WTC11 (cell line): ENCODE measurements at regions not wholly inside any gene's neighbourhood (a gene's known extent, or its start where the extent isn't known, plus 50 kb on each side); places are given as distances from the start of the nearest gene placed in this dataset.

Source experiments
- ATAC-seq: fragments of 200-7000 bp; cut with Tn5 transposase; 2 replicates; pipeline ENCODE4 v1.10.0; 2021; ENCODE audit warnings: mild to moderate bottlenecking, moderate library complexity
- CTCF ChIA-PET: fragments of 300-600 bp; sonication (Branson Sonifier 250); formaldehyde crosslinking; loops from one replicate; lab custom pipeline; 2021; ENCODE audit warnings: antibody characterized with exemption; lab: Charles Lee
- POLR2A ChIA-PET: fragments of 350-600 bp; sonication (Branson Sonifier 250); formaldehyde crosslinking; loops from one replicate; lab custom pipeline; 2021; ENCODE audit warnings: antibody characterized with exemption; lab: Charles Lee
- DNase-seq: peaks from one replicate; pipeline ENCODE4 v3.0.0; 2021; ENCODE audit warnings: low spot score
- H3K27ac Mint-ChIP-seq: 2 replicates; pipeline ENCODE4 v1.8.0; 2021; ENCODE audit warnings: mixed read lengths
- H3K27me3 Mint-ChIP-seq: 2 replicates; pipeline ENCODE4 v1.8.0; 2021; ENCODE audit warnings: low read depth, mild to moderate bottlenecking, moderate library complexity, mixed read lengths
- H3K36me3 Mint-ChIP-seq: 2 replicates; pipeline ENCODE4 v1.8.0; 2021; ENCODE audit warnings: mixed read lengths
- H3K4me1 Mint-ChIP-seq: 2 replicates; pipeline ENCODE4 v1.8.0; 2022; ENCODE audit warnings: mixed read lengths
- H3K4me3 Mint-ChIP-seq: 2 replicates; pipeline ENCODE4 v1.8.0; 2021; ENCODE audit warnings: mild to moderate bottlenecking, moderate library complexity, mixed read lengths
- H3K9me3 Mint-ChIP-seq: 2 replicates; pipeline ENCODE4 v1.8.0; 2021; ENCODE audit warnings: mixed read lengths
- CREB1 ChIP-seq: sonication (generic); formaldehyde crosslinking; IDR thresholded peaks from 2 replicates; pipeline ENCODE4 v1.8.0; 2023; ENCODE audit warnings: mild to moderate bottlenecking, missing genetic modification reagents
- CTCF ChIP-seq: fragments of 200-600 bp; IDR thresholded peaks from 2 replicates; pipeline ENCODE4 v1.8.0; 2022; ENCODE audit warnings: antibody characterized with exemption
- ELF4 ChIP-seq: sonication (generic); formaldehyde crosslinking; IDR thresholded peaks from 2 replicates; pipeline ENCODE4 v1.8.1; 2022; ENCODE audit warnings: low read depth, mild to moderate bottlenecking, moderate library complexity, missing genetic modification reagents
- EMX1 ChIP-seq: fragments of 250-450 bp; sonication (Bioruptor Pico); IDR thresholded peaks from 2 replicates; pipeline ENCODE4 v1.8.0; 2021; ENCODE audit warnings: mild to moderate bottlenecking
- ERG ChIP-seq: fragments of 250-450 bp; sonication (Bioruptor Pico); IDR thresholded peaks from 2 replicates; pipeline ENCODE4 v1.8.0; 2021; ENCODE audit warnings: mild to moderate bottlenecking
- GRHL2 ChIP-seq: fragments of 250-450 bp; sonication (Bioruptor Pico); IDR thresholded peaks from 2 replicates; pipeline ENCODE4 v1.8.0; 2022; ENCODE audit warnings: mild to moderate bottlenecking, moderate library complexity; ENCODE audit not compliant: insufficient replicate concordance, severe bottlenecking
- GTF2I ChIP-seq: fragments of 250-450 bp; sonication (Bioruptor Pico); conservative IDR thresholded peaks from 2 replicates; pipeline ENCODE4 v1.4.0; 2021; ENCODE audit warnings: mild to moderate bottlenecking
- JUN ChIP-seq: sonication (generic); formaldehyde crosslinking; IDR thresholded peaks from 2 replicates; pipeline ENCODE4 v1.8.0; 2023; ENCODE audit warnings: mild to moderate bottlenecking, missing genetic modification reagents
- NFE2L1 ChIP-seq: sonication (generic); formaldehyde crosslinking; IDR thresholded peaks from 2 replicates; pipeline ENCODE4 v1.8.1; 2023; ENCODE audit warnings: missing genetic modification reagents
- PREB ChIP-seq: sonication (generic); formaldehyde crosslinking; IDR thresholded peaks from 2 replicates; pipeline ENCODE4 v1.8.1; 2022; ENCODE audit warnings: mild to moderate bottlenecking, missing genetic modification reagents, moderate library complexity, borderline replicate concordance
- SMAD4 ChIP-seq: sonication (generic); formaldehyde crosslinking; IDR thresholded peaks from 2 replicates; pipeline ENCODE4 v1.8.0; 2022; ENCODE audit warnings: mild to moderate bottlenecking, missing genetic modification reagents
- USF2 ChIP-seq: sonication (generic); formaldehyde crosslinking; IDR thresholded peaks from 2 replicates; pipeline ENCODE4 v1.8.1; 2023; ENCODE audit warnings: mild to moderate bottlenecking, missing genetic modification reagents, moderate library complexity
- ZMAT4 ChIP-seq: fragments of 250-450 bp; sonication (Bioruptor Pico); IDR thresholded peaks from 2 replicates; pipeline ENCODE4 v1.9.0; 2021; ENCODE audit warnings: mild to moderate bottlenecking
- ZNF121 ChIP-seq: sonication (generic); formaldehyde crosslinking; IDR thresholded peaks from 2 replicates; pipeline ENCODE4 v1.8.0; 2023; ENCODE audit warnings: missing genetic modification reagents
- ZNF138 ChIP-seq: sonication (generic); formaldehyde crosslinking; conservative IDR thresholded peaks from 2 replicates; pipeline ENCODE4 v1.8.1; 2022; ENCODE audit warnings: mild to moderate bottlenecking, moderate library complexity, missing genetic modification reagents
- ZNF671 ChIP-seq: fragments of 250-450 bp; sonication (Bioruptor Pico); IDR thresholded peaks from 2 replicates; pipeline ENCODE4 v1.8.0; 2021; ENCODE audit warnings: mild to moderate bottlenecking

GRCh38 chr9:30198463-30199309 is 2185.8 kb upstream of the ACO1 start:
- CTCF ChIA-PET = no interaction called here
- POLR2A ChIA-PET = no interaction called here
- no peak overlapping the region for H3K27ac Mint-ChIP-seq
- peak; percentile 81 for ATAC-seq
- peaks cover 16% of the 10 kb centered on the region for H3K36me3 Mint-ChIP-seq
- no peaks in the 10 kb centered on the region; the same call in 1 of the 2 replicates for H3K27me3 Mint-ChIP-seq
- TF ChIP-seq ZNF121 (no peak), SMAD4 (CRISPR knock-in tag) (no peak), ERG (CRISPR knock-in tag) (no peak), NFE2L1 (CRISPR knock-in tag) (no peak), ZNF138 (CRISPR knock-in tag) (no peak)
- H3K4me3 Mint-ChIP-seq = no peak overlapping the region
- peak; percentile 11 for DNase-seq
- no peaks in the 10 kb centered on the region for H3K4me1 Mint-ChIP-seq
- peaks cover 18% of the 10 kb centered on the region for H3K9me3 Mint-ChIP-seq

- H3K27me3 Mint-ChIP-seq = no peaks in the 10 kb centered on the region; the same call in 1 of the 2 replicates
- H3K9me3 Mint-ChIP-seq = peaks cover 18% of the 10 kb centered on the region
- TF ChIP-seq GRHL2 = no peak
- TF ChIP-seq CREB1 (CRISPR knock-in tag) = no peak
- TF ChIP-seq PREB (CRISPR knock-in tag) = no peak
- TF ChIP-seq JUN (CRISPR knock-in tag) = no peak
- TF ChIP-seq USF2 = no peak
- TF ChIP-seq ZMAT4 = no peak
- no peak for TF ChIP-seq SMAD4 (CRISPR knock-in tag)
- TF ChIP-seq ZNF671 (CRISPR knock-in tag) = no peak
- TF ChIP-seq GTF2I (CRISPR knock-in tag) = no peak
- TF ChIP-seq EMX1 = no peak
- TF ChIP-seq CTCF = no peak
- peaks cover 16% of the 10 kb centered on the region for H3K36me3 Mint-ChIP-seq
- ChIA-PET CTCF (no interaction called here), POLR2A (no interaction called here)
- DNase-seq (no peak), ATAC-seq (no peak)
- no peak overlapping the region for H3K4me3 Mint-ChIP-seq
- no peaks in the 10 kb centered on the region for H3K4me1 Mint-ChIP-seq
- no peak overlapping the region for H3K27ac Mint-ChIP-seq
These were observed 2183.4 kb upstream of the ACO1 start for GRCh38 chr9:30201024-30201423.

GRCh38 chr9:30235068-30235467 is 2149.4 kb upstream of the ACO1 start:
- Mint-ChIP-seq H3K4me3 (no peak overlapping the region), H3K27ac (peak overlapping the region; percentile 16), H3K4me1 (peaks cover 8% of the 10 kb centered on the region; the same call in 1 of the 2 replicates), H3K27me3 (no peaks in the 10 kb centered on the region), H3K9me3 (no peaks in the 10 kb centered on the region), H3K36me3 (no peaks in the 10 kb centered on the region)
- ChIA-PET CTCF (no interaction called here), POLR2A (no interaction called here)
- ATAC-seq = no peak
- DNase-seq = no peak
- TF ChIP-seq ELF4 = no peak
